GM19463 (cell line): ENCODE measurements at regions not wholly inside any gene's neighbourhood (a gene's known extent, or its start where the extent isn't known, plus 50 kb on each side); places are given as distances from the start of the nearest gene placed in this dataset.
"Not testable (repeated sequence)": the region's sequence is repeated elsewhere in the genome, so short reads cannot be mapped to it uniquely, and the experiment has no call there.

Experiments
- ATAC-seq: cut with Tn5 transposase; IDR thresholded peaks from one replicate; pipeline ENCODE4 v1.9.1; 2021; ENCODE audit warnings: mild to moderate bottlenecking, moderate library complexity; ENCODE audit not compliant: unreplicated experiment

DNA sequence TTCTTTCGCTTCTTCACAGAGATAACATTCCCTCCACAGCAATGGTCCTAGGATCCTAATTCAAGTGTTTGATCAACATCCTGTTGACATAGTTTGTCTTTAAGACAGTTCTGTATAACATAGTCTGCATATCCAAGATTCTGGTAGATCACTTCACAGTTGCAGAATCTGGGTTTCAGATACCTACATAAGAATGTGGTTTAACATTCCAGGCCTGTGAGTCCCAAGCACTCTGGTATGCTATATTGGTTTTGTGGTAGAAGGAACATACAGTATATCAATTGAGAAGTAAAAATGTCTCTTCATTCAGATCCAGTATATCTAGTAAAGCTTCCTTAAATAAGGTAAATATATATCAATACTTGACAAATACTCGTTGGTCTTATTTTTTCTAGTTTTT lies 914.2 kb upstream of the CDH6 start:
- ATAC-seq, result no peak

- ATAC-seq, result no peak
Observed at GRCh38 chr5:30267026-30267425, 926.5 kb upstream of the CDH6 start.

DNA sequence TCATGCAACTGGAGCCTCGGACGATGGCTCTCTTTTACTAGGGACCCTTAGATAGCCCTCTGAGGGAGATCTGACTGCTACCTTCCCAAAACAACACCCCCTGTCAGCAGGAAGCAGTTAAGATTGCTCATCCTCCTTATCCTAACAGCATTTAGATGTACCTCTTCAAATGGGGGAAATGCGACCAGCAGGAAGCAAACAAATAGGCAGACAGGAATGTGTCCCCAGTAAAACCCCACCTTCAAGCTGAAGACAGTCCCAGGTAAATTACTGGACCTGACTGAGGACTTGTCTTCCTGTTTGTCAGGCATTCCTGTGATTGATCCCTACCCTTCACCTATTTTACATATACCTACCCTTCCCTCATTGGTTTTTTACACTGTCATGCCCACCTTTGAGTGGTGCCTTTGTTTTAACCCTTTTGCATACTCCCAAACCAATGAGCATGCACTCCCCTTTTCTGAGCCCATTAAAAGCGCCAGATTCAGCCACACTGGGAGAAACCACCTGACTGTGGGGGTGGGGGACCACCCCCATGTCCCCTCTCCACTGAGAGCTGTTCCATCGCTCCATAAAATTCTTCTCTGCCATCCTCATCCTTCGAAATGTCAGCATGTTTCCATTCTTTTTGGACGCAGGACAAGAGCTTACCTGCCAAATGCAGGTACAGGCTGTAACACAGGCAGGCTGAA lies 954.0 kb upstream of the CDH6 start:
- no peak for ATAC-seq

GRCh38 chr5:30237189-30237588 lies 956.3 kb upstream of the CDH6 start:
- no peak for ATAC-seq

- ATAC-seq, result no peak
Observed at GRCh38 chr5:30209755-30210154, 983.7 kb upstream of the CDH6 start.

GRCh38 chr5:30197662-30198061 lies 995.8 kb upstream of the CDH6 start:
- ATAC-seq, result no peak

- no peak for ATAC-seq
Observed at GRCh38 chr5:30195036-30195435, 998.5 kb upstream of the CDH6 start.

DNA sequence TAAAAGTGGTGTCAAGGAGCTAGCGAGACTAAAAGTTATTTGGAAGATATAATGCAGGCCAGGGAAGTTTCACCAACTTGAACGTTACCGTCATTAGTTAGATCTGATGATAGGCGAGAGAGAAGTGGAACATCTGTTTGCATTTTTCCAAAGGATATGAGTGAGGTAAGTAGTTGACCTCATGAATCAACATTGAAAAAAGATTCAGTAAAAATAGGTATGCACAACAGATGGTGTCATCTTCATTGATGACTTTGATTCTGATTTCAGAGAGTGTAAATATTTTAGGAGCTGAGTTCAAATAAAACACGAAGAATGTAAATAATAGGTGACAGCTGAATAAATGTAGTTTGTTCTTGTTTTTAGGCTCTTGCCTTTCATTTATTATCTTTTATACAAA lies 998.9 kb upstream of the CDH6 start:
- ATAC-seq, result no peak

DNA sequence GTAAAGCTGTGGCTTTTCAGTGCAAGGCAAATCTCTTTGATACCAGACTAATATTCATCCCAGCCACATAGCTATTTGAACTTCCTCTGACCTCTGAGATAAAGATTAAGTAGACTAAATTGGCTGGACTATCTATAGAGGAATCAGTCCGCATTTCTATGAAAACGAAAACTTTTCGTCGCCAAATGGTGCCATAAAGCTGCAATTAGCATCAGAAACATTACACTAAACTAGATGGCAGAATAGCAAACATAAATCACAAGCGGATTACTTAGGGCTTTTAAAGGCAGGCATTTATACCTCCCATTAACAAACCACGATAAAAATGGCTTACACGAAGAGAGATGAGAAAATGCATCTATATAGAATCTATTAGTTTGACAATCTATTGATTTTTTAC lies 1009.7 kb upstream of the CDH6 start:
- ATAC-seq, result no peak

- ATAC-seq, result no peak
Observed at GRCh38 chr5:30156156-30156555, 1037.3 kb upstream of the CDH6 start.

- ATAC-seq, result no peak
Observed at GRCh38 chr5:30152431-30152830, 1041.1 kb upstream of the CDH6 start.

DNA sequence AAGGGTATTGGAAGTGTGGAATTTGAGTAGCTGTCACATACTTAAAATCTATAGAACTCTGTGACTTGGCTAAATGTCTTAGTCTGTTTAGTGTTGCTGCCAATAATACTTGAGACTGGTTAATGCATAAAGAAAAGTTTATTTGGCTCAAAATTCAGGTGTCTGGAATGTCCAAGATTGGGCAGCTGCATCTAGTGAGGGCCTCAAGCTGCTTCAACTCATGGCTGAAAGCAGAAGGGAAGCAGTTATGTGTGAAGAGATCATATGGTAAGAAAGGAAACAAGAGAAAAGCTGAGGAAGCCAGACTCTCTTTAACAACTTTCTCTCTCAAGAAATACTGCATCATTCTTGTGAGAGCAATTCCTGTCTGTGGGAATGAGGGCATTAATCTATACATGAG lies 1043.3 kb upstream of the CDH6 start:
- ATAC-seq, result no peak

DNA sequence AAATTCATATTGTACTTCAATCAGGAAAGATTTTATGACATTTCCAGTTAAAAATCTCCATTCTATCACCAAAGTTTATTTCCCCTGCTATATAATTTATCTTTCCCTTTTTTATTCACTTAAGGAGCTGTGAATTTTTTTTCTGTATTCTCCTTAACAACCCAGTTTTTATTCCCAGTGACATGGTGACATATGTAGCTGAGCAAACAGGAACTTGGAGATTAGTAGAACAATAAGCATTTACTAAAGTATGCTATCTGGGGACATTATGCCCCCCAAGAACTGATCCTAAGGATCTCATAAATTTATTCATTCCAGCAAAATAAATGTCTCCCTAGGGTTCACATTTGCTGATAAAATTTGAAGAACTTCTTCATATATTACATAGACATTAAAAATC lies 1044.0 kb upstream of the CDH6 start:
- ATAC-seq, result no peak

DNA sequence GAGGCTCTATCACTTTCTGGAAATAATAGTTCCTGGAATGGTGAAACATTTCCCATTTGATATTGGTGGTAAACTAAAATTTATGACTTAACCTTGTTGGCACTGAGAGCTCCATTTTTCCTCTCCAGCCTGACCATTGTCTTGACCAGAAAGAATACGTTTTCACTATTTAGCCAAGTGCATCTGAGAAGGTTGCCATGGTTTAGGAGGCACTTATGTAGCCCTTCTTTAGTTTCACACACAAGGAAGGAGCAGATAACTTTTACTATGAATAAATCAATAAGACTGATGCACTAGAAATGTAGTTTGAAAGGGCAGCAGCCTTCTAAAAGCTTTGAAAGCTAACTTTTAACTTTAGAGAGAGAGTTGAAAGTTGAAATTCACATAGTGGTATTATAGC lies 1045.5 kb upstream of the CDH6 start:
- ATAC-seq, result no peak

DNA sequence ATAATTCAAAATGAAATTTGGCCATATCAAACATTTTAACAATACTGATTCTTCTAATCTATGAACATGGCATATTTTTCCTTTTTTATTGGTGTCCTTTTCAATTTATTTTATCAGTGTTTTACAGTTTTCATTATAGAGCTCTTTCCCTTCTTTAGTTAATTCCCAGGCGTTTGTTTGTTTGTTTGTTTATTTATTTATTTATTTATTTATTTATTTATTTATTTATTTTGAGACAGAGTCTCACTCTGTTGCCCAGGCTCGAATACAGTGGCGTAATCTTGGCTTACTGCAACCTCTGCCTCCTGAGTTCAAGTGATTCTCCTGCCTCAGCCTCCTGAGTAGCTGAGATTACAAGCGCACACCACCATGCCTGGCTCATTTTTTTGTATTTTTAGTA lies 1049.4 kb upstream of the CDH6 start:
- not testable (repeated sequence) for ATAC-seq

DNA sequence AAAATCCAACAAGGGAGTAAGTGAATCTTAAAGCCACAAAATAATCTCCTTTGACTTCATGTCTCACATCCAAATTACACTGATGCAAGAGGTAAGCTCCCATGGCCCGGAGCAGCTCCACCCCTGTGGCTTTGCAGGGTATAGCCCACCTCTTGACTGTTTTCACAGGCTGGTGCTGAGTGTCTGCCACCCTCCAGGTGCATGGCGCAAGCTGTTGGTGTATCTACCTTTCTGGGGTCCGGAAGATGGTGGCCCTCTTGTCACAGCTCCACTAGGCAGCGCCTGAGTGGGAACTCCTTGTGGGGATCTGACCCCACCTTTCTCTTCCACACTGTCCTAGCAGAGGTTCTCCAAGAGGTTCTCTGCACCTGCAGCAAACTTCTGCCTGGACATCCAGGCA lies 1051.1 kb upstream of the CDH6 start:
- no peak for ATAC-seq

DNA sequence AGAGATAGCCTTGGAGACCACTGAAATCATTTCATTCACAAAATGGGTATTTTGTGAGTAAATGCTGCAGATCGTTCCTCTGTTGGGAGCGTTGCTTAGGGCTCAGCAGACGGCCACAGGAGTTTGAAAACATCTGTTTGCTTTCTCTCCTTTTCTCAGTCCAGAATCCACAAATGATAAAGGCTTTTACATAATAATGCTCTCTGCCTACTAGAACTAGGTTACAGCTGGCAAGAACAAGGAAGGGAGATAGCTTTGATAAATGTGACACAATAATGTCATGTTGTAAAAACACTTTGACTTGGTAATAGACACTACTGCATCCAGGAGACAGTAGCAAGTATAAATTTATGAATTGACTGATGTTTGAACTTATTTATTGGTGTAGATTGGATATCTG lies 1072.4 kb upstream of the CDH6 start:
- no peak for ATAC-seq

GRCh38 chr5:30117135-30117534 lies 1076.4 kb upstream of the CDH6 start:
- ATAC-seq, result no peak

DNA sequence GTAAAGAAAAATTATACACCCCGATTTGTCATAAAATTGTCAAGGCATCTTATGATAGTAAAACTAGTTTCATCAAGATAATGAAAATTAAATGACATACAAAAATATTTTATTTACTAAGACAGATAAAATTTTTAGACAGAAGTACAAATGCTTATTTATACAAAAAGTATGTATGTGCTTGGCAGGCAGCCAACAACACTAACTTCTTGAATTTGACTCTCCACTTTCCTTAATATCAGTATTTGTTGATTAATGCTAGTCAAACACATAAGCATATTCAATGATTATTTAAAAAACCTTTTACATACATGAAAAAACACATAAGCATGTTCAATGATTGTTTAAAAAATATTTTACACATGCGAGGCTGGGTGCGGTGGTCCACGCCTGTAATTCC lies 1079.9 kb upstream of the CDH6 start:
- ATAC-seq, result no peak

DNA sequence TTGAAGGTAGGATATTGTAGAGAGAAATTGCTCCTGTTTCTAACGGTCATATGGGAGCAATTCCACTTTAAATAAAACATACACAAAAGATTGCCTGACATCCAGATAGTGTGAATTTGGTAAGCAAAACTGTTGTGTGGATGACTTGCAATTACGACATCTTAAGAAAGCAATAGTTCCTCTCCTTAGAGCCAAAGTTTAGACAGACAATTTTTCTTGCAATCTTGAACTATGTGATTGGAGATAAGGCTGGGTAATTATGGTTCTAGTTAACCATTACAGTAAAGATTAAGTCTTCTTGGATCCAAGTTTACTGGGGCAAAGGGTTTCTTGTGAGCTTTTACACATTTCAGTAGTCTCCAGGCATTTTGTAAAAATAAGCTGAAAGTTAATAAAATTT lies 1080.6 kb upstream of the CDH6 start:
- ATAC-seq, result no peak

- no peak for ATAC-seq
Observed at GRCh38 chr5:30108051-30108450, 1085.4 kb upstream of the CDH6 start.

GRCh38 chr5:30106596-30106995 lies 1086.9 kb upstream of the CDH6 start:
- no peak for ATAC-seq

DNA sequence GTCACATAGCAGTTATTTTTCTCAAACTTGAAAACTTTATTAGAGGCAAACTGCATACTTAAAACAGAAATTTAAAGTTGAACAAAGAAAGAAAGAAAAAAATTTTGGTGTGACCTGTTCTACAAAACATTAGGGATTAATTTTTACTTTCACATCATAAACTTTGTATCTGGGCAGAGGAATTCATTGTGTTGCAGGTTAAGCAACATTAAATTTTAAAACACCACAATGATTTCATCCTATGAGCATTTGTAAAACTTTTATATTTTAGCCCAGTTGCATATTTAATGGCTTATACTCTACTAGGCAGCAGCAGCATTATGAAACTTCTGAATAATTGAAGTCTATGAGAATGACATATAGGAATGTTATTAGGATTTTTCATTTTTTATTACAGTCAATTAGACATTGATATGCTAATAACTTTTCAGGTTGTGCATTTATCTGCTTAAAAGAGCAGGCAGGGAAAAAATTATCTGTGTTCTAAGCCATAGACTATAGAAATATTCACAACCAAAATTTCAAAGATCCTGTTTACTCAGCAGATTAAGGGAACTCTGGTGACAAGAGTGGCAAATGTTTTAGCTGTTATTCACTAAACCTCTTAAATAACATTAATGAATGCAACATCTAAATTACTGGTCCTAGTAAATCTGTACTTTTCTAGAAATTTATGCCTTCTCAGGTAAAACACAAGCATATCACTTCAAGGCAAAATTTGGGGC lies 1088.5 kb upstream of the CDH6 start:
- ATAC-seq, result no peak
